Right lobe of liver (tissue), 6 donors: ENCODE measurements at regions not wholly inside any gene's neighbourhood (a gene's known extent, or its start where the extent isn't known, plus 50 kb on each side); places are given as distances from the start of the nearest gene placed in this dataset.
"Not testable (repeated sequence)": the region's sequence is repeated elsewhere in the genome, so short reads cannot be mapped to it uniquely, and the experiment has no call there.

Experiments
- ATAC-seq, 4 donors: fragments of 200-7000 bp; cut with Tn5 transposase; one replicate each; pipeline ENCODE4 v1.9.1; 2020; ENCODE audit warnings: mild to moderate bottlenecking in 4 of 4, moderate library complexity in 4 of 4
- DNase-seq, 3 donors: peaks; one replicate each; pipeline ENCODE4 v3.0.0-alpha.2; 2020
- H3K27ac ChIP-seq, 3 donors: fragments of 200-600 bp; one replicate each; pipeline ENCODE4 v1.8.0; 2022
- H3K27me3 ChIP-seq, 2 donors: fragments of 200-600 bp; one replicate each; pipeline ENCODE4 v1.8.0; 2022
- H3K36me3 ChIP-seq, 4 donors: fragments of 200-600 bp; sonication (generic) in 1 of 4; one replicate each; pipeline versions ENCODE4 v1.5.1 to v1.8.0; 2017 to 2022; ENCODE audit warnings: control low read depth in 1 of 4
- H3K4me1 ChIP-seq, 4 donors: fragments of 200-600 bp; sonication (generic) in 1 of 4; one replicate each; pipeline versions ENCODE4 v1.5.1 to v1.8.0; 2017 to 2022; ENCODE audit warnings: control low read depth in 1 of 4
- H3K4me3 ChIP-seq, 3 donors: fragments of 200-600 bp; one replicate each; pipeline ENCODE4 v1.8.0; 2022
- H3K9me3 ChIP-seq, 4 donors: fragments of 200-600 bp; sonication (generic) in 1 of 4; one replicate each; pipeline versions ENCODE4 v1.5.1 to v1.8.0; 2017 to 2022; ENCODE audit warnings: control low read depth in 1 of 4
- POLR2A ChIP-seq: fragments of 450-650 bp; IDR thresholded peaks from one replicate; pipeline ENCODE4 v1.6.1; 2017; ENCODE audit warnings: antibody characterized with exemption, mild to moderate bottlenecking
- WGBS: methylation state at CpG from one replicate; pipeline ENCODE4 v1.1.6; 2018; ENCODE audit warnings: low coverage, low lambda C conversion rate; ENCODE audit not compliant: insufficient coverage; ENCODE audit errors: missing lambda C conversion rate; 5-methylcytosine and 5-hydroxymethylcytosine counted together
- intact Hi-C, 2 donors: fragments of 100-400 bp; cut with DNase I; formaldehyde crosslinking; loops; one replicate each; pipeline versions ENCODE4 v1.11.2 to v1.14.1; 2022
- donor health status: DM: no; HTN: yes; CAD: no.
- donor health status: DM: no; HTN: no; CAD: no.
- donor health status: DM: no; HTN: no; CAD: no.
- donor health status: DM: no; HTN: yes; CAD: no.
- donor health status: DM: no; HTN: yes; CAD: no.

DNA sequence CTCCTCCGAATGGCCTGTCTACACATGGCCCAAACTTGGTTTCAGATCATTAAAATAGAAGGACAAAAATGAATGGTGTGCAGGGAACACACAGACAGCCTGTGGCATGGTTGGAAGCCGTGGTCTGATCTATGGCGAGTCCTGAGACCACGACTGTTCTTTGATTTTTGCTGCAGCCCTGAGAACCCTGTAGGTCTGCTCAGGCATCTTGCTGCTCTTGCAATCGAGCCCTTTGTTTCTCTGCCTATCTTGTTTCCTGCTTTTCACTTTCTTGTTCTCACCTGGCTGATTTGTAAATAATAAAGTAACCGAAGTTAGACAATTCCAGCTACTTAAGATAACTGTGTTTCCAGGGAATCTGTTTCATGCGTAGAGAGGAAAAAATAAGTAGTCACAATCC lies 54.1 kb upstream of the NBPF9 start:
- H3K27me3 ChIP-seq, H3K9me3 ChIP-seq, H3K4me1 ChIP-seq, intact Hi-C loops, ATAC-seq, DNase-seq, H3K27ac ChIP-seq, H3K36me3 ChIP-seq, H3K4me3 ChIP-seq: not testable (repeated sequence)
- WGBS, result 48% methylated on average over 3 of the region's 7 CpGs

DNA sequence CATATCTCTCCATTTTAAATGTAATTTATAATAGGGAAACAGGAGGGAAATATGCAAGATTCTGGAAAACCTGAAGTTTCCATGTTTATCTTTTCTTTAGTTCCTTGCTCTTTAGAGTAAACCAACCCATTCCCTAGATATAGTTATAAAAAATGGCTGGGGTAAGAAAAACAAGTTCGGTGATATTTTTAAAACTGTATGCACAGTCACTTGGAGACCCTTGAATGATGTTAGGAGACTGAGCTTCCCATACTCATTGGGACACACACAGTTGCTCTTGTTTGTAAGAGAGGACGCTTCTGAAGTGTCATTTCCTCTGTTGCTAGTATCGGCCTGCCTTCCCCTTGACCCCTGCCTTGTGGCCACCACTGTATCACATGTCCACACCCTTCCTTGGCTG lies 55.0 kb upstream of the NBPF9 start:
- H3K36me3 ChIP-seq, ATAC-seq, H3K4me1 ChIP-seq, H3K27ac ChIP-seq, intact Hi-C loops, H3K4me3 ChIP-seq, H3K9me3 ChIP-seq, H3K27me3 ChIP-seq, DNase-seq: not testable (repeated sequence)
- WGBS, result 30% methylated on average over 3 of the region's 3 CpGs

GRCh38 chr1:149163063-149163444 lies 59.7 kb upstream of the NBPF9 start:
- H3K27me3 ChIP-seq, H3K4me3 ChIP-seq, H3K27ac ChIP-seq, intact Hi-C loops, H3K9me3 ChIP-seq, H3K4me1 ChIP-seq, DNase-seq, H3K36me3 ChIP-seq: not testable (repeated sequence)
- WGBS, result 17% methylated on average over 1 of the region's 19 CpGs
- ATAC-seq, result peak; percentile 97 to 100 (median 100)

DNA sequence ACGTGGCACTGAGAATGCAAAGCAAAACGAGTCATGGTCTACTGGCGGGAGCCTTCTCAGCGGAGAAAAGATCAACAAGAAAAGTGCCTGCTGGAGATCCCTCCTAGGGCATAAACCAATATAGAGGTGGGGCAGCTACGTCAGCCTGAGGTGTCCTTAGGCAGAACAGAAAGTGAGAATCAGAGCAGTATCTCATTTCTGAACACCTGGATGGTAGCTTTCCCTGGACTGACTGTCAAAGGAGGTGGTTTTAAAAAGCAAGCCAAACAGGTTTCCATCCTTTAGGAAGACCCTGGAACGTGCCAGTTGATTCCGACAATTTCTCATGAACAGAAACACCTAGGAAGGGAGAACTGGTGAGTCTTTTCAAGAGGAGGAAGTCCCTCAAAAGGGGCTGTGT lies 71.4 kb upstream of the NBPF9 start:
- not testable (repeated sequence) for H3K27ac ChIP-seq

GRCh38 chr1:149175812-149176211 lies 72.5 kb upstream of the NBPF9 start:
- ATAC-seq, intact Hi-C loops, H3K27ac ChIP-seq, H3K9me3 ChIP-seq, H3K36me3 ChIP-seq, H3K4me1 ChIP-seq, H3K27me3 ChIP-seq: not testable (repeated sequence)
- peak overlapping the region in 1 of 3 donors; percentile 41 for H3K4me3 ChIP-seq
- peak; percentile 19 to 59 (median 53) for DNase-seq
- 0% methylated on average over 2 of the region's 21 CpGs for WGBS

More for the DNA sequence above, 71.4 kb upstream of the NBPF9 start:
- intact Hi-C loops, H3K9me3 ChIP-seq, H3K36me3 ChIP-seq, ATAC-seq, H3K4me1 ChIP-seq, DNase-seq, H3K27me3 ChIP-seq: not testable (repeated sequence)
- peak overlapping the region in 1 of 3 donors; percentile 13 for H3K4me3 ChIP-seq
- no CpG with 5 or more reads among the region's 7 CpGs for WGBS

GRCh38 chr1:149176453-149177316 lies 73.3 kb upstream of the NBPF9 start:
- H3K36me3 ChIP-seq, H3K27me3 ChIP-seq, ATAC-seq, H3K9me3 ChIP-seq, H3K4me1 ChIP-seq, intact Hi-C loops: not testable (repeated sequence)
- 1% methylated on average over 16 of the region's 68 CpGs for WGBS
- peak; percentile 63 to 70 (median 64) for DNase-seq
- peak; percentile 47 for TF ChIP-seq POLR2A
- H3K4me3 ChIP-seq, result peak overlapping the region; percentile 44 to 63 (median 50)
- H3K27ac ChIP-seq, result peak overlapping the region; percentile 84 to 90 (median 85)

GRCh38 chr1:149190742-149191141 lies 87.4 kb upstream of the NBPF9 start:
- ATAC-seq, DNase-seq, intact Hi-C loops, H3K4me3 ChIP-seq, H3K27me3 ChIP-seq, H3K9me3 ChIP-seq, H3K36me3 ChIP-seq, H3K4me1 ChIP-seq: not testable (repeated sequence)
- WGBS, result 12% methylated on average over 2 of the region's 2 CpGs
- H3K27ac ChIP-seq, result peak overlapping the region in 1 of 3 donors; percentile 21

DNA sequence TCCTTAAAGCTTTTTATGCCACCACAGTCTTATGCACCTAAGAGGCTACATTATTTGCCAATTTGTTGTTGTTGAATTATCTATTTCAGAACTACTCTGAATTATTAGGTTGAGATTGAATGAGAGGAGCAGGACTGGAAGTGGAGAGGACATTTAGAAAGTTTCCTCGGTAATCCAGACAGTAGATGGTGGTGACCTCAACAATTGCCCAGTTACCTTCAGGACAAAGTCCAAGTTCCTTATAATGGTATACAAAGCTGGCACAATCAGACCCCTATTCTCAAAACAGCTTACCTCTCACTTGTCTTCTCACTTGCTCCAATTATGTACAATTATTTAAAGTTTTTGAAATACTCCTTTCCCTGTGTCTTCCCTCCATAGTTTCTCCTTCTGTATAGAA lies 93.3 kb upstream of the NBPF9 start:
- 86% methylated on average over 1 of the region's 1 CpG for WGBS
- H3K27me3 ChIP-seq, H3K36me3 ChIP-seq, H3K27ac ChIP-seq, intact Hi-C loops, H3K4me3 ChIP-seq, DNase-seq, H3K4me1 ChIP-seq, H3K9me3 ChIP-seq: not testable (repeated sequence)
- ATAC-seq, result peak in 3 of 4 donors; percentile 35 to 55 (median 43)

DNA sequence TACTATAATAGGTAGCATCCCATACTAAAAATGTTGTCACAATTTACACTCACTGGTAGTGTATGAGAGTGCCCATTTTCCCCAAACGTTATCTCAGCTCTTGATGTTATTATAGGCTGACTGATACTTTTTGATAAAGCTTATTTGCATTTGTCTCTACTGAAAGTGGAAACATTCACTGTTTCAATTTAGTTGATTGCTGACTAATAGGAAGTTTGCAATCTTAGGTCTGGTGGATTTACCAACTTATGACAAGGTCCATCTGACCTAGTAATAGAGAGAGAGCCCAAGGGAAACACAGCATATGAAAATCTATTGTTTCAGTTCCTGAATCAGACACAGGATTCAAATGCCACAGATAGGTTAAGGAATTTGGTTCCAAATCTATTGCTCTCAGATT lies 97.2 kb upstream of the NBPF9 start:
- H3K27me3 ChIP-seq, H3K9me3 ChIP-seq, H3K4me1 ChIP-seq, H3K4me3 ChIP-seq, intact Hi-C loops, H3K27ac ChIP-seq, DNase-seq, H3K36me3 ChIP-seq: not testable (repeated sequence)
- 60% methylated on average over 1 of the region's 1 CpG for WGBS
- ATAC-seq, result peak in 3 of 4 donors; percentile 49 to 82 (median 55)

DNA sequence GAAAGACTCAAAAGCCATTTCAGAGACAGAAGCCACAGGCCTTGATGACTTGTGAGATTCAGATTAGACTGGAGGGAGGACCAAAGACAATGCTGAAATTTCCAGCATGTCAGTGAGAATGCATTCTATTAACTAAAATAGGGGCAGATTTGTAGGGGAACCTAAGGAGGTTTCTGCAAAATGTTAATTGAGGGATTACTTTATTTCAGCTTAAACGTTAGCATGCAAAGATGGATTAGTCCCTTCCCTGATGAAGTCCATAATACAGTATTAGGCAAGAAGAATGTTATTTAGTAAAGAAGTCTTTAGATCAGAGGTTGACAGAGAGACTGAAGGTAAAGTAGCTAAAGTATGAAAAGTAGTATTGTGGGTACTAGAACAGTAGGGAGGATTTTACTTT lies 98.9 kb upstream of the NBPF9 start:
- WGBS, result no CpG with 5 or more reads among the region's 1 CpG
- H3K9me3 ChIP-seq, H3K4me1 ChIP-seq, H3K27ac ChIP-seq, intact Hi-C loops, DNase-seq, ATAC-seq, H3K4me3 ChIP-seq, H3K27me3 ChIP-seq, H3K36me3 ChIP-seq: not testable (repeated sequence)

GRCh38 chr1:149204396-149204795 lies 101.0 kb upstream of the NBPF9 start:
- H3K9me3 ChIP-seq, H3K27me3 ChIP-seq, DNase-seq, H3K4me1 ChIP-seq, H3K36me3 ChIP-seq, ATAC-seq, H3K27ac ChIP-seq, intact Hi-C loops, H3K4me3 ChIP-seq: not testable (repeated sequence)
- 58% methylated on average over 2 of the region's 2 CpGs for WGBS

GRCh38 chr1:149208836-149209235 lies 105.5 kb upstream of the NBPF9 start:
- H3K27me3 ChIP-seq, H3K4me1 ChIP-seq, DNase-seq, H3K9me3 ChIP-seq, H3K36me3 ChIP-seq, intact Hi-C loops, H3K27ac ChIP-seq, H3K4me3 ChIP-seq: not testable (repeated sequence)
- peak; percentile 91 to 95 (median 92) for ATAC-seq
- no CpG with 5 or more reads among the region's 1 CpG for WGBS
